ENCODE measurements at regions not wholly inside any gene's neighbourhood (a gene's known extent, or its start where the extent isn't known, plus 50 kb on each side); places are given as distances from the start of the nearest gene placed in this dataset.
A peak's percentile ranks its signal among the peaks of the same experiment; 100 is the strongest.

DNA sequence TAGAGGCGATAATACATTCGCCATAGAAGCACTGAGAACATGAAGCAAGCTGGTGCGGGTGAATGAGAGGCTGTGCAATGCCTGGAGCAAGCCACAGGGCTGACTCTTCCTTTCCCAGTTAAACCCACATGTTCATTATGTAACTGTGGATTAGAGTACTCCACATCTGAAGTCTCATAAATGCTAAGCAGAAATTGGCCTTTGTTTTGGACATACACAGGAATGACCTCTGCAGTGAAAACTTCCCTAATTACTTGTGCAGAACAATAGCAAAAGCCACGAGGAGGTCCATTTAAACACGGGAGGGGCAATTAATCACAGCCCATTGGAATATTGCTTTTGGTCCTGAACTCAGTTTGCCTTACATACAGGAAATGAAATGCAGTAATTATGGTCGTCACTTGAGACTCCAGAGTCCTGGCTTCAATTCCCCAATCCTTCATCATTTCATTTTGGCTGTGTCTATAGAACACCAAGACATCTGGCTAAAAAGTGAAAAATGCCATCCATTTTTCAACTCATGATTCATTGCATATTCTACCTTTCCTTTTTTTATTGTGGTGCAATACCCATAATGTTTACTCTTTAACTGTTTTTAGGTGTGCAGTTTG, 78.7 kb upstream of the CXCL12 start:
- H3K27me3 Mint-ChIP-seq (ENCODE audit: unreplicated experiment): no peaks in the 10 kb centered on the region
- peaks cover 5% of the 10 kb centered on the region for H3K4me1 Mint-ChIP-seq (ENCODE audit: unreplicated experiment)
- DNase-seq (ENCODE audit: low spot score): no peak
- H3K36me3 Mint-ChIP-seq (ENCODE audit: low read depth, unreplicated experiment): no peaks in the 10 kb centered on the region
- no peak overlapping the region for H3K4me3 Mint-ChIP-seq (ENCODE audit: unreplicated experiment)
- TF ChIP-seq, protein P1, sequence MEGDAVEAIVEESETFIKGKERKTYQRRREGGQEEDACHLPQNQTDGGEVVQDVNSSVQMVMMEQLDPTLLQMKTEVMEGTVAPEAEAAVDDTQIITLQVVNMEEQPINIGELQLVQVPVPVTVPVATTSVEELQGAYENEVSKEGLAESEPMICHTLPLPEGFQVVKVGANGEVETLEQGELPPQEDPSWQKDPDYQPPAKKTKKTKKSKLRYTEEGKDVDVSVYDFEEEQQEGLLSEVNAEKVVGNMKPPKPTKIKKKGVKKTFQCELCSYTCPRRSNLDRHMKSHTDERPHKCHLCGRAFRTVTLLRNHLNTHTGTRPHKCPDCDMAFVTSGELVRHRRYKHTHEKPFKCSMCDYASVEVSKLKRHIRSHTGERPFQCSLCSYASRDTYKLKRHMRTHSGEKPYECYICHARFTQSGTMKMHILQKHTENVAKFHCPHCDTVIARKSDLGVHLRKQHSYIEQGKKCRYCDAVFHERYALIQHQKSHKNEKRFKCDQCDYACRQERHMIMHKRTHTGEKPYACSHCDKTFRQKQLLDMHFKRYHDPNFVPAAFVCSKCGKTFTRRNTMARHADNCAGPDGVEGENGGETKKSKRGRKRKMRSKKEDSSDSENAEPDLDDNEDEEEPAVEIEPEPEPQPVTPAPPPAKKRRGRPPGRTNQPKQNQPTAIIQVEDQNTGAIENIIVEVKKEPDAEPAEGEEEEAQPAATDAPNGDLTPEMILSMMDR (IDR thresholded peaks at IDR 0.05; ENCODE audit: unreplicated experiment): no peak
- H3K27ac Mint-ChIP-seq (ENCODE audit: unreplicated experiment): no peak overlapping the region
- no peaks in the 10 kb centered on the region for H3K9me3 Mint-ChIP-seq (ENCODE audit: unreplicated experiment)

DNA sequence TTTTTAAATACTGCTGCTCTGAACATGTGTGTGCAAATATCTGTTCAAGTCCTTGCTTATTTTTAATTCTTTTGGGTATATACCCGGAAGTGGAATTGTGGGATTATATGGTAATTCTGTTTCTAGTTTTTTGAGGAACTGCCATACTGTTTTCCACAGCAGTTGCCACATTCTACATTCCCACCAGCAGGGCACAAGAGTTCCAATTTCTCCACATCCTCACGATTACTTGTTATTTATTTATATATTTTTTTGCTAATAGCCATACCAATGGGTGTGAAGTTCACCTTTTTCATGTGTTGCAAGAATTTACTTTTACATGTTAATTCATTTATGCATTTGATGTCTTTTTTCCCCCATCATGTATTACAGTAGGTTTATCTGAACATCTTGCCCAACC, 79.6 kb upstream of the CXCL12 start:
- TF ChIP-seq, protein P1 (IDR thresholded peaks at IDR 0.05; ENCODE audit: unreplicated experiment): peak; percentile 33
- DNase-seq (ENCODE audit: low spot score): no peak
- no peaks in the 10 kb centered on the region for H3K36me3 Mint-ChIP-seq (ENCODE audit: low read depth, unreplicated experiment)
- no peak overlapping the region for H3K27ac Mint-ChIP-seq (ENCODE audit: unreplicated experiment)
- no peaks in the 10 kb centered on the region for H3K9me3 Mint-ChIP-seq (ENCODE audit: unreplicated experiment)
- H3K4me1 Mint-ChIP-seq (ENCODE audit: unreplicated experiment): peaks cover 5% of the 10 kb centered on the region
- H3K4me3 Mint-ChIP-seq (ENCODE audit: unreplicated experiment): no peak overlapping the region
- no peaks in the 10 kb centered on the region for H3K27me3 Mint-ChIP-seq (ENCODE audit: unreplicated experiment)

DNA sequence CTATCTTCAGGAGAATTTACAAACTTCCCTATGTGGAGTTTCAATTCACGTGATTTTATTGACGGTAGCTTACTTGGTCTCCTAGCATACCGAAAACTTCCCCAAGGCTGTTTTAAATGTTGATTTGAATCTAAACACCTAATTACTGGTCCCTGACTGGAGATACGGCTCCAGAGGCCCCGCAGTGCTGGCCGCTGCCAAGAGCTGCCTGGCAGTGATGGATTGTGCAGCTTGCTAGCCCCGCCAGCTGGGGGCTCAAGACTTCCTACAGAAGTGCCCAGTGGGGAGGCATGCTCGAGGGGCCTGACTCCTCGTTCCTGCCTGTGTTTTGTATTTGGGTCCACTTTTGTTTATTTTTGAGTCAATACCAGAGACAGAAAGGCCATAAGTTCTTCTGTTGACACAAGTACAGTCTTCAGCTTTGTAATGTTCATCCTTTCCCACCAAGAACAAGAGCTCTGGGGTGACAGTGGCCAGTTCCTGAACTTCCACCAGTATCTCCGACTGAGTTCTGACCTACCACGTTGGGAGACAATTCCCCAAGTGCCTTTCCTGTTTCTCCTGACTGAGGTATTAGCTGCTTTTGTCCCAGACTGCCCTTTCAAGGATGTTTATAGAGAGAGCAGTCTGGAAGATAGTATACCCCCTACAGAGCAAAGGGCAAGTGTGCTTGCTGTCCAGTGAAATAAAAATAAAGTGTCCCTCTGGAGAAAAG, 80.7 kb upstream of the CXCL12 start:
- H3K36me3 Mint-ChIP-seq (ENCODE audit: low read depth, unreplicated experiment): no peaks in the 10 kb centered on the region
- DNase-seq (ENCODE audit: low spot score): no peak
- peaks cover 5% of the 10 kb centered on the region for H3K4me1 Mint-ChIP-seq (ENCODE audit: unreplicated experiment)
- H3K27ac Mint-ChIP-seq (ENCODE audit: unreplicated experiment): no peak overlapping the region
- TF ChIP-seq, protein P1 (IDR thresholded peaks at IDR 0.05; ENCODE audit: unreplicated experiment): no peak
- no peaks in the 10 kb centered on the region for H3K9me3 Mint-ChIP-seq (ENCODE audit: unreplicated experiment)
- H3K27me3 Mint-ChIP-seq (ENCODE audit: unreplicated experiment): no peaks in the 10 kb centered on the region
- H3K4me3 Mint-ChIP-seq (ENCODE audit: unreplicated experiment): no peak overlapping the region

DNA sequence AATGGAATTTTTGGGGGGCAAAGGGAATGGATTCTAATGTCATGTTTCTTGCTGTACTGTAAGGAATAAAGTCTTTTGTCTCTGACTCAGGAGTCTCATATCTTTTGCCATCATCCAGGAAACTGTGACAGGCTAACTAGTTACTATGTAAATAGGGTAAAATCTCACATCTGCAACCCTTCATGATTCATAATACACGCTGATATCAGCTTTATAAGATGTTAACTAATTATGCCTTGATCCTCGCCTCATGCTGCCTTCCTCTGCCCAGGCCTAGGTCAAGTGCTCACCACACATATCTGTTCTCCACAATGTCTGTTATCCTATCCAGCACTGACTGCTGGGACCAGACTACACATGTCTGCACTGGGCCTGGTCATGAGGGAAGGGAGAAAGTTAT, 81.3 kb upstream of the CXCL12 start:
- Mint-ChIP-seq H3K9me3 (ENCODE audit: unreplicated experiment) (no peaks in the 10 kb centered on the region), H3K27me3 (ENCODE audit: unreplicated experiment) (no peaks in the 10 kb centered on the region), H3K36me3 (ENCODE audit: low read depth, unreplicated experiment) (no peaks in the 10 kb centered on the region), H3K4me1 (ENCODE audit: unreplicated experiment) (peaks cover 5% of the 10 kb centered on the region), H3K4me3 (ENCODE audit: unreplicated experiment) (no peak overlapping the region), H3K27ac (ENCODE audit: unreplicated experiment) (no peak overlapping the region)
- TF ChIP-seq, protein P1 (IDR thresholded peaks at IDR 0.05; ENCODE audit: unreplicated experiment): no peak
- DNase-seq (ENCODE audit: low spot score): no peak

DNA sequence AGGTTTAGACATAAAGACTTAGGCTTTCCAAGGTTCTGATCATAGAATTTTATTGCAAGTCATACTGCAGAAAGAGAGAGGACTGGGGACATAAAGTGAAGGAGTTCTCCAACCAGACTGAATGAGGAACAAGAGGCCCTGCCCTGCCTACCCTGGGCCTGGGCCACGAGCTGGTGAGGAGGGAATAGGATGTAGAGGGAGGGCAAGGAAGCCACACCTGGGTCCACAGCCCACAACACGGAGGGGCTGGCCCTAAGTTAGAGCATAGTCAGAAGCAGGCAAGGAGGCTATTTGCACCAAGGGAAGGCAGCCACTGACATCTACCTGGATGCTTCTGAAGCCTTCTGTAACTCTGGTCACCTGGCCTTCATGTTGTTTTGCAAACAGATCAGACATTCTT, 82.2 kb upstream of the CXCL12 start:
- H3K4me3 Mint-ChIP-seq (ENCODE audit: unreplicated experiment): no peak overlapping the region
- H3K9me3 Mint-ChIP-seq (ENCODE audit: unreplicated experiment): no peaks in the 10 kb centered on the region
- no peaks in the 10 kb centered on the region for H3K36me3 Mint-ChIP-seq (ENCODE audit: low read depth, unreplicated experiment)
- DNase-seq (ENCODE audit: low spot score): no peak
- H3K27me3 Mint-ChIP-seq (ENCODE audit: unreplicated experiment): no peaks in the 10 kb centered on the region
- TF ChIP-seq, protein P1 (IDR thresholded peaks at IDR 0.05; ENCODE audit: unreplicated experiment): no peak
- H3K27ac Mint-ChIP-seq (ENCODE audit: unreplicated experiment): no peak overlapping the region
- peaks cover 5% of the 10 kb centered on the region for H3K4me1 Mint-ChIP-seq (ENCODE audit: unreplicated experiment)
